Calu3 (cell line): ENCODE measurements at regions not wholly inside any gene's neighbourhood (a gene's known extent, or its start where the extent isn't known, plus 50 kb on each side); places are given as distances from the start of the nearest gene placed in this dataset.

Experiments
- BruUV-seq: library from RNA; stranded (reverse); fragments of 400-500 nt; replicated peaks from 2 replicates; lab custom pipeline; 2021; lab: Mats Ljungman, UMichigan
- CTCF ChIA-PET: fragments of 300-600 bp; sonication (Branson Sonifier 250); formaldehyde crosslinking; loops from one replicate; lab custom pipeline; 2022; ENCODE audit warnings: antibody characterized with exemption; lab: Charles Lee
- DNase-seq: peaks from one replicate; pipeline ENCODE4 v3.0.0; 2022
- H3K27ac Mint-ChIP-seq: one replicate; pipeline ENCODE4 v1.8.0; 2022; ENCODE audit warnings: mixed read lengths; ENCODE audit not compliant: unreplicated experiment
- H3K27me3 Mint-ChIP-seq: one replicate; pipeline ENCODE4 v1.8.0; 2022; ENCODE audit warnings: mixed read lengths; ENCODE audit not compliant: unreplicated experiment
- H3K36me3 Mint-ChIP-seq: one replicate; pipeline ENCODE4 v1.8.0; 2022; ENCODE audit warnings: mild to moderate bottlenecking, moderate library complexity, mixed read lengths; ENCODE audit not compliant: insufficient read depth, unreplicated experiment
- H3K4me1 Mint-ChIP-seq: one replicate; pipeline ENCODE4 v1.8.0; 2022; ENCODE audit warnings: mild to moderate bottlenecking, low read depth, mixed read lengths; ENCODE audit not compliant: unreplicated experiment
- H3K4me3 Mint-ChIP-seq: one replicate; pipeline ENCODE4 v1.8.0; 2022; ENCODE audit warnings: mild to moderate bottlenecking, low read depth, moderate library complexity, mixed read lengths; ENCODE audit not compliant: unreplicated experiment
- H3K9me3 Mint-ChIP-seq: one replicate; pipeline ENCODE4 v1.8.0; 2022; ENCODE audit warnings: low read depth, mixed read lengths; ENCODE audit not compliant: unreplicated experiment
- intact Hi-C: fragments of 100-400 bp; cut with micrococcal nuclease; formaldehyde crosslinking; loops from one replicate; pipeline ENCODE4 v1.10.0; 2022; ENCODE audit not compliant: unreplicated experiment
- TF ChIP-seq, protein P1 (sequence below): fragments of 200-600 bp; IDR thresholded peaks from one replicate; pipeline ENCODE4 v1.8.0; 2022; ENCODE audit warnings: antibody characterized with exemption; ENCODE audit not compliant: unreplicated experiment

DNA sequence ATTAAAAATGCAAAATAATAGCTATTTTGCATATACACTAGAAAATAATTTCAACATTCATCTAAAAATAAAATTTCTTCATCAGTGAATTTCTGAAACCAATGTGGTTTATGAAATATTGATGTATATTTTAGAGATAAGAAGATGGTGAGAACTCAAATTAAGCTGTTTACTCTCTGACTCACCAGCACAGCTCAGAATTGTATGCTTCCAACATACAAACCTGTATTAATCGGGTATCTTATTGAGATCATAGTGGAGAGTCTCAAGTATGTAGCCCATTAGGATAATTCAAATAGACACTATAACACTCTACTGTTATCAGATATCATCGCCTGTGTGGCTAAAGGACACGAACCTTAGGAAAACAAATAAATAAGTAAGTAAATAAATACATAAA is 899.5 kb upstream of the INTU start:
- Mint-ChIP-seq H3K36me3 (no peaks in the 10 kb centered on the region), H3K4me3 (no peak overlapping the region), H3K27me3 (no peaks in the 10 kb centered on the region), H3K9me3 (no peaks in the 10 kb centered on the region), H3K27ac (no peak overlapping the region), H3K4me1 (no peaks in the 10 kb centered on the region)
- DNase-seq: no peak
- CTCF ChIA-PET: interaction anchor here (0.8 kb wide), 1 partner anchor 111 kb away, joined by 3 read pairs; no protein-coding TSS in a partner anchor
- BruUV-seq: no TSS peak
- TF ChIP-seq, protein P1, sequence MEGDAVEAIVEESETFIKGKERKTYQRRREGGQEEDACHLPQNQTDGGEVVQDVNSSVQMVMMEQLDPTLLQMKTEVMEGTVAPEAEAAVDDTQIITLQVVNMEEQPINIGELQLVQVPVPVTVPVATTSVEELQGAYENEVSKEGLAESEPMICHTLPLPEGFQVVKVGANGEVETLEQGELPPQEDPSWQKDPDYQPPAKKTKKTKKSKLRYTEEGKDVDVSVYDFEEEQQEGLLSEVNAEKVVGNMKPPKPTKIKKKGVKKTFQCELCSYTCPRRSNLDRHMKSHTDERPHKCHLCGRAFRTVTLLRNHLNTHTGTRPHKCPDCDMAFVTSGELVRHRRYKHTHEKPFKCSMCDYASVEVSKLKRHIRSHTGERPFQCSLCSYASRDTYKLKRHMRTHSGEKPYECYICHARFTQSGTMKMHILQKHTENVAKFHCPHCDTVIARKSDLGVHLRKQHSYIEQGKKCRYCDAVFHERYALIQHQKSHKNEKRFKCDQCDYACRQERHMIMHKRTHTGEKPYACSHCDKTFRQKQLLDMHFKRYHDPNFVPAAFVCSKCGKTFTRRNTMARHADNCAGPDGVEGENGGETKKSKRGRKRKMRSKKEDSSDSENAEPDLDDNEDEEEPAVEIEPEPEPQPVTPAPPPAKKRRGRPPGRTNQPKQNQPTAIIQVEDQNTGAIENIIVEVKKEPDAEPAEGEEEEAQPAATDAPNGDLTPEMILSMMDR: no peak
- intact Hi-C loops: no loop called here

DNA sequence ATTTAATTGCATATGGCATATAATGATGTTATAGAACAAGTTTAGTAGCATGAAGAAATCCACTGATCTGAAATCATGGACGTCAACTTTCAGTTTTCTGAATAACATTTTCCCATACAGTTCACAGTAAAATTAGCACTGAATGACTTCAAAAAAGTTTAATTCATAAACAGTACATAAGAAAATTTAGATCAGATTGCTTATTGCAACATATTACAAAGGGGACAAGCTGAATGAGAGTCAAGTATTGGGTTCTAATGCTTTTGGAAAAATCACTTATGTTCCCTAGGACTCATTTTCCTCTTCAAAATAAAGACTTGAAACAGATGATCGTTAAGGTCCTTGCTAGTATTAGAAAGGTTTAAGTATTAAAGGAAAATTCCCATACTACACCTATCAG is 898.3 kb upstream of the INTU start:
- intact Hi-C loops: no loop called here
- H3K36me3 Mint-ChIP-seq: no peaks in the 10 kb centered on the region
- H3K27me3 Mint-ChIP-seq: no peaks in the 10 kb centered on the region
- no peak overlapping the region for H3K4me3 Mint-ChIP-seq
- H3K9me3 Mint-ChIP-seq: no peaks in the 10 kb centered on the region
- no peaks in the 10 kb centered on the region for H3K4me1 Mint-ChIP-seq
- no TSS peak for BruUV-seq
- TF ChIP-seq, protein P1: no peak
- no peak for DNase-seq
- no peak overlapping the region for H3K27ac Mint-ChIP-seq
- CTCF ChIA-PET: no interaction called here

DNA sequence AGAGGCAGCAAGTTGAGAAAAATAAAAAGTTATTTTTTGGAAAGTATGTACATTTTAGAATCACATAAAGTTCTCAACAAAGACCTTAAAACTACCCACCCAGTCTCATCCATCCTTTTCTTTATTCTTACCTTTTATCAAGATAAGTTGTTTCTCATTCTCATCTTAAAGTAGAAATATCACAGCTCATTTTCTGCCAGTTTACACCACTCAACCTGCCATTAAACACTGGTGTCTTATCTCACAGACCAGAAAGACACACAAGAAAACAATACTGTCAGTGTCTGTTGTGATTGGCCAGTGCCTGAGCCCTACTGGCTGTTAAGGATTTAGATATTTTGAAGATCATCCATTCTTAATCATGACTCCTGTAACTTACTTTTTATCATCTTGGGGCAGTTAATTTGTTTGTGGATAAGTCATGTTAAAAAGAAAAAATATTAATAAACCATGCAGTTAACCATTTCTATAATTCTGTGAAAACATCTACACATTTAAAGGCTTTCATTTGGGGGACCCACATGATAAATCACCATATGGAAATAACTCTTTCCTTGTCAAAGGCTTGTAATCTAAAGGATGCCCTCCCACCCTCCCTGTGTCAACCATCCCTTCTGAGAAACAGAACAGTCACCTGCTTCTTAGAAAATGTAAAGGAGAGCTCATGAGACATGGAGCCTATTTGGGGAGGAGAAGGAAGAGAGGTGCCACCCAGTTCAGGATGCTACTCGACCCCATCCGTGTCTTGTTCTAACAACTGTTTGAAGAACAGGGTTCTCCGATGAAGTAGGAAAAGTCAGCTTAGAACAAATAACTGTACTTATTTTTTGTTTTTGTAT is 897.2 kb upstream of the INTU start:
- TF ChIP-seq, protein P1: no peak
- Mint-ChIP-seq H3K9me3 (no peaks in the 10 kb centered on the region), H3K4me1 (no peaks in the 10 kb centered on the region), H3K4me3 (no peak overlapping the region), H3K27me3 (no peaks in the 10 kb centered on the region), H3K36me3 (no peaks in the 10 kb centered on the region), H3K27ac (no peak overlapping the region)
- DNase-seq: no peak
- intact Hi-C loops: no loop called here
- CTCF ChIA-PET: no interaction called here
- BruUV-seq: no TSS peak

DNA sequence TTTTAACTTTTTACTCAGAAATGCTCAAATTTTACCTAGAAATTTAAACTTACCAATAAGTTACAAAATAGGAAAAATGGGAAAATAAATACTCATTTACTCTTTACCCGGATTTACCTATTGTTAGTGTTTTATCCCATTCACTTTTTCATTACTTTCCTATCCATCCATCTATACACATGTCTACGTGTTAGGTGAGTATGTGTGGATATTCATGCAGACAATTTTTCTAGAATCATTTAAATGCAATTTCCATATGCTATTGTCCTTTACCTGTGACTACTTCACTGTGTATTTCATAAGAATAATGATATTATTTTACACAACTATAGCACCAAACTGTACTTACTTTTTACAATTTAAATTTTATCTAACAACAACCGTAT is 896.6 kb upstream of the INTU start:
- intact Hi-C loops: no loop called here
- no peaks in the 10 kb centered on the region for H3K9me3 Mint-ChIP-seq
- no peaks in the 10 kb centered on the region for H3K27me3 Mint-ChIP-seq
- DNase-seq: no peak
- no TSS peak for BruUV-seq
- TF ChIP-seq, protein P1: no peak
- H3K4me1 Mint-ChIP-seq: no peaks in the 10 kb centered on the region
- H3K4me3 Mint-ChIP-seq: no peak overlapping the region
- CTCF ChIA-PET: no interaction called here
- H3K36me3 Mint-ChIP-seq: no peaks in the 10 kb centered on the region
- no peak overlapping the region for H3K27ac Mint-ChIP-seq
